GM21576 (cell line): ENCODE measurements at regions not wholly inside any gene's neighbourhood (a gene's known extent, or its start where the extent isn't known, plus 50 kb on each side); places are given as distances from the start of the nearest gene placed in this dataset.
"Not testable (repeated sequence)": the region's sequence is repeated elsewhere in the genome, so short reads cannot be mapped to it uniquely, and the experiment has no call there.

Source experiments
- ATAC-seq: cut with Tn5 transposase; IDR thresholded peaks from one replicate; pipeline ENCODE4 v1.9.1; 2021; ENCODE audit warnings: mild to moderate bottlenecking, moderate library complexity; ENCODE audit not compliant: unreplicated experiment

GRCh38 chrX:19229896-19230295, 107.6 kb upstream of the ADGRG2 start:
- not testable (repeated sequence) for ATAC-seq

GRCh38 chrX:19237901-19238300, 105.8 kb upstream of the PDHA1 start:
- ATAC-seq = no peak

- no peak for ATAC-seq
Measured at GRCh38 chrX:19243431-19243830, 100.3 kb upstream of the PDHA1 start.

- not testable (repeated sequence) for ATAC-seq
Measured at GRCh38 chrX:19244921-19245320, 98.8 kb upstream of the PDHA1 start.

- no peak for ATAC-seq
Measured at GRCh38 chrX:19245711-19246269, 97.9 kb upstream of the PDHA1 start.

GRCh38 chrX:19256986-19257385, 86.7 kb upstream of the PDHA1 start:
- ATAC-seq = no peak

GRCh38 chrX:19261026-19261425, 82.7 kb upstream of the PDHA1 start:
- not testable (repeated sequence) for ATAC-seq

- no peak for ATAC-seq
Measured at GRCh38 chrX:19270727-19271126, 73.0 kb upstream of the PDHA1 start.

GRCh38 chrX:19272452-19272851, 71.3 kb upstream of the PDHA1 start:
- ATAC-seq = no peak

- no peak for ATAC-seq
Measured at GRCh38 chrX:19280636-19281035, 63.1 kb upstream of the PDHA1 start.

- ATAC-seq = no peak
Measured at GRCh38 chrX:19281256-19281655, 62.5 kb upstream of the PDHA1 start.

GRCh38 chrX:19283597-19284339, 60.0 kb upstream of the PDHA1 start:
- ATAC-seq = no peak

- no peak for ATAC-seq
Measured at GRCh38 chrX:19285857-19286256, 57.9 kb upstream of the PDHA1 start.

- ATAC-seq = no peak
Measured at GRCh38 chrX:19291086-19291485, 52.6 kb upstream of the PDHA1 start.

- ATAC-seq = no peak
Measured at GRCh38 chrX:19293606-19294325, 50.0 kb upstream of the PDHA1 start.
